Gastroesophageal sphincter (tissue), 4 donors: ENCODE measurements at regions not wholly inside any gene's neighbourhood (a gene's known extent, or its start where the extent isn't known, plus 50 kb on each side); places are given as distances from the start of the nearest gene placed in this dataset.
A peak's percentile ranks its signal among the peaks of the same experiment; 100 is the strongest.

Source experiments
- ATAC-seq: fragments of 150-250 bp; one replicate; pipeline ENCODE4 v1.9.1; 2016; ENCODE audit warnings: mild to moderate bottlenecking, moderate library complexity
- H3K27ac ChIP-seq, 4 donors: fragments of 200-600 bp; sonication (generic) in 3 of 4; 1 replicate in 3 of 4; 2 replicates in 1 of 4; pipeline ENCODE4 v1.5.1; 2016 to 2019
- H3K27me3 ChIP-seq: fragments of 200-600 bp; sonication (generic); one replicate; pipeline ENCODE4 v1.5.1; 2019
- H3K36me3 ChIP-seq, 2 donors: fragments of 200-600 bp; sonication (generic); one replicate each; pipeline ENCODE4 v1.5.1; 2019; ENCODE audit warnings: control low read depth in 1 of 2
- H3K4me1 ChIP-seq, 3 donors: fragments of 200-600 bp; sonication (generic); 1 replicate in 2 of 3; 2 replicates in 1 of 3; pipeline ENCODE4 v1.5.1; 2016 to 2019; ENCODE audit warnings: control low read depth in 2 of 3
- H3K4me3 ChIP-seq, 2 donors: fragments of 200-600 bp; sonication (generic); one replicate each; pipeline ENCODE4 v1.5.1; 2019; ENCODE audit warnings: mild to moderate bottlenecking in 1 of 2, moderate library complexity in 1 of 2
- H3K9me3 ChIP-seq, 3 donors: fragments of 200-600 bp; sonication (generic); one replicate each; pipeline ENCODE4 v1.5.1; 2017 to 2019; ENCODE audit warnings: control low read depth in 2 of 3
- CTCF ChIP-seq, 4 experiments: fragments of 200-600 bp in 2 of 4; fragments of 450-650 bp in 2 of 4; sonication (generic) in 1 of 4; IDR thresholded peaks; one replicate each; pipeline ENCODE4 v1.5.1; 2017 to 2019; ENCODE audit warnings: antibody characterized with exemption in 4 of 4, mild to moderate bottlenecking in 2 of 4, moderate library complexity in 2 of 4
- EP300 ChIP-seq: sonication (generic); formaldehyde crosslinking; IDR thresholded peaks from one replicate; pipeline ENCODE4 v1.6.1; 2017; ENCODE audit warnings: antibody characterized with exemption, mild to moderate bottlenecking
- POLR2A ChIP-seq, 2 donors: fragments of 450-650 bp; IDR thresholded peaks; one replicate each; pipeline ENCODE4 v1.6.1; 2017; ENCODE audit warnings: antibody characterized with exemption in 2 of 2, mild to moderate bottlenecking in 2 of 2, moderate library complexity in 1 of 2
- POLR2AphosphoS5 ChIP-seq: sonication (generic); formaldehyde crosslinking; IDR thresholded peaks from one replicate; pipeline ENCODE4 v1.6.1; 2017; ENCODE audit warnings: antibody characterized with exemption
- WGBS, 2 donors: methylation state at CpG; one replicate each; pipeline ENCODE4 v1.1.5; 2018; ENCODE audit warnings: low coverage in 1 of 2; 5-methylcytosine and 5-hydroxymethylcytosine counted together

- H3K4me1 ChIP-seq: peaks cover 26 to 56% (median 31%) of the 10 kb centered on the region in 3 donors
- no peaks in the 10 kb centered on the region for H3K36me3 ChIP-seq
- no peaks in the 10 kb centered on the region for H3K9me3 ChIP-seq
- no peak overlapping the region for H3K4me3 ChIP-seq
- H3K27me3 ChIP-seq: no peaks in the 10 kb centered on the region
- no peak for TF ChIP-seq EP300
- TF ChIP-seq POLR2A (IDR thresholded peaks at IDR 0.05): no peak
- no peak for TF ChIP-seq POLR2AphosphoS5
- TF ChIP-seq CTCF (IDR thresholded peaks at IDR 0.05): no peak
- peak overlapping the region in 3 of 4 donors; percentile 82 to 88 (median 83) for H3K27ac ChIP-seq
- WGBS, 2 donors: 70 to 80% methylated on average over 6 of the region's 6 CpGs
- no peak for ATAC-seq
These were observed 113.8 kb upstream of the TGFBR2 start for GRCh38 chr3:30492322-30493192.

- peaks cover 26 to 70% (median 37%) of the 10 kb centered on the region in 3 donors for H3K4me1 ChIP-seq
- peak; percentile 81 for ATAC-seq
- H3K9me3 ChIP-seq: no peaks in the 10 kb centered on the region
- TF ChIP-seq POLR2AphosphoS5 (peak; percentile 88), EP300 (no peak), CTCF (IDR thresholded peaks at IDR 0.05) (no peak)
- peak overlapping the region; percentile 82 to 97 (median 86) for H3K27ac ChIP-seq
- no peak overlapping the region for H3K4me3 ChIP-seq
- WGBS, 2 donors: 43 to 82% methylated on average over 2 of the region's 2 CpGs
- H3K36me3 ChIP-seq: no peaks in the 10 kb centered on the region
- no peaks in the 10 kb centered on the region for H3K27me3 ChIP-seq
These were observed 112.5 kb upstream of the TGFBR2 start for GRCh38 chr3:30493911-30494311.

- WGBS, 2 donors: 54 to 58% methylated on average over 6 of the region's 6 CpGs
- Histone ChIP-seq H3K27ac (peak overlapping the region; percentile 82 to 97 (median 86)), H3K9me3 (no peaks in the 10 kb centered on the region), H3K4me1 (peaks cover 26 to 72% (median 38%) of the 10 kb centered on the region in 3 donors), H3K27me3 (no peaks in the 10 kb centered on the region), H3K36me3 (no peaks in the 10 kb centered on the region), H3K4me3 (no peak overlapping the region)
- TF ChIP-seq POLR2AphosphoS5 (no peak), CTCF (IDR thresholded peaks at IDR 0.05) (no peak), EP300 (no peak), POLR2A (IDR thresholded peaks at IDR 0.05) (no peak)
- ATAC-seq: no peak
These were observed 111.0 kb upstream of the TGFBR2 start for GRCh38 chr3:30495172-30496065.

GRCh38 chr3:30496066-30496966, 110.1 kb upstream of the TGFBR2 start:
- Histone ChIP-seq H3K27ac (peak overlapping the region; percentile 82 to 97 (median 86)), H3K27me3 (no peaks in the 10 kb centered on the region), H3K9me3 (no peaks in the 10 kb centered on the region), H3K36me3 (no peaks in the 10 kb centered on the region), H3K4me1 (peaks cover 26 to 72% (median 38%) of the 10 kb centered on the region in 3 donors), H3K4me3 (no peak overlapping the region)
- ATAC-seq: peak; percentile 63
- peak; percentile 69 for TF ChIP-seq EP300
- TF ChIP-seq POLR2AphosphoS5: peak; percentile 72
- TF ChIP-seq POLR2A (IDR thresholded peaks at IDR 0.05): peak; percentile 8 to 25
- TF ChIP-seq CTCF (IDR thresholded peaks at IDR 0.05): peak in 1 of 4 experiments; percentile 5
- WGBS, 2 donors: 33 to 34% methylated on average over 12 to 15 of the region's 15 CpGs
